ENCODE measurements at regions not wholly inside any gene's neighbourhood (a gene's known extent, or its start where the extent isn't known, plus 50 kb on each side); places are given as distances from the start of the nearest gene placed in this dataset.

DNA sequence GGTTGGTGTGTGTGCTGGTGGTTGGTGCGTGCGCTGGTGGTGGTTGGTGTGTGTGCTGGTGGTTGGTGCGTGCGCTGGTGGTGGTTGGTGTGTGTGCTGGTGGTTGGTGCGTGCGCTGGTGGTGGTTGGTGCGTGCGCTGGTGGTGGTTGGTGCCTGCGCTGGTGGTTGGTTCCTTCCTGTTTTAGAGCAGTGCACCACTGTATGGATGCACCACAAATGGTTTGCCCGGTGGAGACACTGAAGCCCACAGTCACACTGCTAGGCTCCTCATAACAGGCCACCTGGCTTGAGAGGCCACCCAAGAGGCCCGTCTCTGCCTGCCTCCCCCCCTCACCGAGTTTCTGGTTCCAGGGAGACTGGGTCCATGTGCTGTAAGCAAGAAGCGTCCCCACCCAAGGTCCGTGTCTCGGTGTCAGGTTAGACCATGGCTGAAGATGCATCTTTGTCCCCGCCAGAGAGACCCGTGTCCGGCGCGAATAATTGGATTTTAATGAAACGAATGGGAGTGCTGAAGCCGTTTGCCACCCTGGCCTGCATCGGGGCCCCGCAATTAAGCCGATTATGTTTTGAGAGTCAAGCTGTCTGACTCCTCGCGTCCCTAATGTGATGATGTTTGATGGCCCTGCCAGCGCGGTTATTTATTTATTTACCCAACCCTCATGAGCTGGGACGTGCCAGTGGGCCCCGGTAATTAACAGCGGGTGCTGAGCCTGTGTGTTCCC lies 161.3 kb upstream of the GSE1 start:
- DNase-seq, result no peak

- no peak for DNase-seq
These were observed 160.5 kb upstream of the GSE1 start for GRCh38 chr16:85452364-85453193.

GRCh38 chr16:85453194-85453678 lies 159.9 kb upstream of the GSE1 start:
- no peak for DNase-seq

GRCh38 chr16:85453703-85454102 lies 159.4 kb upstream of the GSE1 start:
- DNase-seq, result no peak

GRCh38 chr16:85454171-85454872 lies 158.8 kb upstream of the GSE1 start:
- no peak for DNase-seq

GRCh38 chr16:85455534-85455933 lies 157.6 kb upstream of the GSE1 start:
- no peak for DNase-seq

GRCh38 chr16:85457366-85457765 lies 155.8 kb upstream of the GSE1 start:
- no peak for DNase-seq

DNA sequence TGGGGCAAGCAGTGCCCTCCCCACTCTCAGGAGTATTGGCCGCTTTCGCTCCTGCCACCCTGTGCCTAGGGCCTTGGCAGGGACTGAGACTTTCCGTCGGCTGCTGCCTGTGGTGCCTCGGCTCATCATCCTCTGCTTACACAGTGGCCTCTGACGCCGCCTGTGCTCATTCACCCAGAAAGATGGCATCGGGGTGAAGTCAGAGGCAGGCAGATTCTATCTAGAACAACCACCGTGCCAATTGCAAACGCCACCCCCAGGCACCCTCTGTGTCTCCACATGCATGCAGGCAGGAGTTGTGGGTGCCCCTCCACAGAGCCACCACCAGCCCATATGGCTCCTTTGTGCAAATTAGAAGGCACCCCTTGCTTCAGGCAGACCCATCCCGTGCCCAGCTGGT lies 154.2 kb upstream of the GSE1 start:
- DNase-seq, result no peak

DNA sequence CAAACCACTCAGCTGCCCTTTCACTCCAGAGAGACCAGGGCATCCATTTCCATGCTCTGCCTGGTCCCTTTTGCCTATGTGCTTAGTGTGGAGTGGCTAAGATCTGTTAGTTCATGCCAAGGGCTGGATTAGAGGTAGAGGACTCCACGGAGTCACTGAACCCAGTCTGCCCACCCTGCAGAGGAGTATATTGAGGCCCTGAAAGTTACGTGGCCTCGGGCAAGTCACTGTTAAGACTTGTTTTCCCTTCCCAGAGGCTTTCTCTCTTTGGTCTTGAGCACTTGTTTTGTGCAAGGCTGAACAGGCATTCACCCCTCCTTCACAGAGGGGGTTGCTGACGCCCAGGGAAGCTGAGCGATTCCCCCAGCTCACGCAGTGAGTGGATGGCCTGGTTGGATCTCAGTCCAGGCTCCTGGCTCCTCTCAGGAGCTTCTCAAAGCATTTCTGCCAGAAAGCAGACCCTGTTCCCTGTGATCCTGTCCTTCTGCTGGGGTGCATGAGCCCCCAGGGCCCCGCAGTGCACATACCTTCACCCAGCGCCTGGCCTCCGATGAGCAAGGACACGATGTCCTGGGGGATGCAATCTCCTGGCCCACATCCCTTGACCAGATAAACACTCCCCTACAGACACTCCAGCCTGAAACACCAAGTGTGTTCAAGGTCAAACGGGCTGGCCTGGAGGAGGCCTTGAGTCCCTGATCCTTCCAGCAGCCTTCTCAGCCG lies 153.4 kb upstream of the GSE1 start:
- no peak for DNase-seq

- no peak for DNase-seq
These were observed 152.7 kb upstream of the GSE1 start for GRCh38 chr16:85460252-85461021.

GRCh38 chr16:85461022-85461813 lies 151.9 kb upstream of the GSE1 start:
- DNase-seq, result no peak

GRCh38 chr16:85461814-85462713 lies 151.1 kb upstream of the GSE1 start:
- peak; percentile 81 for DNase-seq

DNA sequence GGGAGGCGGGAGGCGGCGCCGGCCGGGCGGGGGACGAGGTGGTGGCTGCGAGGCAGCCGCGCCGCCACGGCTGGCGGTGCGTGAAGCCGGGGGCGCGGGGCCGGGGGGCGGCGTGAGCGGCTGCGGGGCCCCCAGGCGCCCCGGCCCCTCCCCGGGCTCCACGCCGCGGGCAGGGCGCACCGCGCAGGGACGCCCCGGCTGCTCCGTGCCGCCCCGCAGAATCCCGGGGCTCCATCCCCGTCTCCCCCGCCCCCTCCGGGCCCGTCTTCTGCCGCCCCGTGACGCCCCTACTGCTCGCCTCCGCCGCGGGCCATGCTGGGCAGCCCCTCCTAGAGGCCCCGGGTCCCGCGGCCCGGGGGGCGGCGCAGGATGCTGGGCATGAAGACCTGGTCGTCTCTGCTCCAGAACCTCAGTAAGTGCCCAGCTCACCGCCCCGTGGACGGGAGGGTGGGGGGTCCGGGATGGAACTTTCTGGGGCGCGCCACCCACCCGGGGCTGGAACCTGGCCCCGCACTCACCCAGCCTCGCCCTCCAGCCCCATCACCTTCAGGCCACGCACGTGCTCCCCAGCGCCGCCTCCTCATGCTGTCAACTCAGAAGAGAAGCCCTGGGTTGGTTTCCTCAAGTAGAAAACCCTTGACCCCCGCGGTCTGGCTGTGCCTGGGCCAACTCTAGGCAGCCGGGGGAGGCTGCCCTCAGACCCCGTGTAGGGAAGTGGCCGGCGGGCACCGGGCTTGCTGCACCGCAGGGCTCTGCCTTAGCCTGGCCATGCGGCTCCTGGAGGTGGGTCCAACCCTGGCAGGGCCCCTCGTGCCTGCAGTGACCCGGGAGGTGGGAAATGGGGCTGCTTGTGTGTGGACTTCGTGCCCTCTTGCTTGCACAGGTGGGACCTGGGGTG lies 150.2 kb upstream of the GSE1 start:
- DNase-seq, result peak; percentile 33

DNA sequence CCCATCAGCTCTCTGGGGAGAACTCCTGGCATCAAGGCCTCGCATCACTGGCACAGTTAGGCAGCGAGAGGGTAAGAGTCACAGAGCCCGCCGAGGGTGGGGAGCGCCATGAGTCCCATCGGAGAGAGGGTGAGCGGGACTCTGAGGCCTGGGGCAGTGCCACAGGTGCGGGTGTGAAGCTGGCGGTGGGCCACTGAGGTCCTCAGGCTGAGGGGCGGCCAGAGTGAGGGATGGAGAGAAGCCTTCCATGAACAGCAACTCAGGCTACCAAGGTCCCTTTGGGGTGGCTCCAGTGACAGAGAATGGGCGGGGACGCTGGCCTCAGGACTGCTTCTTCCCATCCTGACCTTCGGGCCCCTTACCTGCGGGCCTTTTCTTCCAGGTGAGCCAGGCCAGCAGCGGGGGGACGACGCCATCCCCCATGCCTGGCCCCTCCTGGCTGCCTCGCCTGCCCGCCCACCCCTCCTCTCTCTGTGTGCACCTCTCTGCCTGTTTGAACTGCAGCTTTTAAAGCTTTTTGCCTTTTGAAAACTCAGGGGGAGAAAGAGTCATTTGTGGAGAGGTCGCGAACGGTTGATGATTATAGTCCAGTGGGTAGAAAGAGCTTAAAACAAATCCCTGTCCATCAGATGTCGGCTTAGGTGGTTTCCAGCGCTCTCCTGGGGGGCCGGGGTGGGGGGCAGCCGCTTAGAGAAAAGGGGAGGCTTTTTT lies 149.3 kb upstream of the GSE1 start:
- peak; percentile 23 for DNase-seq

GRCh38 chr16:85464383-85465305 lies 148.5 kb upstream of the GSE1 start:
- no peak for DNase-seq

GRCh38 chr16:85465328-85466303 lies 147.5 kb upstream of the GSE1 start:
- DNase-seq, result peak; percentile 56
